ENCODE measurements at regions not wholly inside any gene's neighbourhood (a gene's known extent, or its start where the extent isn't known, plus 50 kb on each side); places are given as distances from the start of the nearest gene placed in this dataset.
"Not testable (repeated sequence)": the region's sequence is repeated elsewhere in the genome, so short reads cannot be mapped to it uniquely, and the experiment has no call there.

- H3K27me3 Mint-ChIP-seq, DNase-seq, H3K4me3 Mint-ChIP-seq, H3K9me3 Mint-ChIP-seq, H3K4me1 Mint-ChIP-seq, ATAC-seq, H3K27ac Mint-ChIP-seq: not testable (repeated sequence)
These were observed 847.4 kb upstream of the ZEB2 start for GRCh38 chr2:145367334-145367733.

- Mint-ChIP-seq H3K27me3 (peaks cover 8% of the 10 kb centered on the region), H3K27ac (no peak overlapping the region), H3K4me3 (no peak overlapping the region), H3K9me3 (no peaks in the 10 kb centered on the region), H3K4me1 (no peaks in the 10 kb centered on the region)
- DNase-seq (no peak), ATAC-seq (no peak)
These were observed 846.4 kb upstream of the ZEB2 start for GRCh38 chr2:145366341-145366740.

GRCh38 chr2:145360129-145360790 lies 840.3 kb upstream of the ZEB2 start:
- no peak for DNase-seq
- H3K4me1 Mint-ChIP-seq, result no peaks in the 10 kb centered on the region
- no peak for ATAC-seq

GRCh38 chr2:145359561-145359960 lies 839.6 kb upstream of the ZEB2 start:
- Mint-ChIP-seq H3K4me1 (no peaks in the 10 kb centered on the region), H3K9me3 (no peaks in the 10 kb centered on the region), H3K4me3 (no peak overlapping the region), H3K27me3 (no peaks in the 10 kb centered on the region), H3K27ac (no peak overlapping the region)
- ATAC-seq (no peak), DNase-seq (no peak)

More at GRCh38 chr2:145360129-145360790, 840.3 kb upstream of the ZEB2 start:
- H3K4me3 Mint-ChIP-seq, result no peak overlapping the region
- H3K27me3 Mint-ChIP-seq, result no peaks in the 10 kb centered on the region
- no peaks in the 10 kb centered on the region for H3K9me3 Mint-ChIP-seq
- H3K27ac Mint-ChIP-seq, result no peak overlapping the region

- Mint-ChIP-seq H3K27me3 (no peaks in the 10 kb centered on the region), H3K4me3 (no peak overlapping the region), H3K4me1 (no peaks in the 10 kb centered on the region), H3K27ac (no peak overlapping the region), H3K9me3 (no peaks in the 10 kb centered on the region)
- no peak for ATAC-seq
- DNase-seq, result no peak
These were observed 836.1 kb upstream of the ZEB2 start for GRCh38 chr2:145356056-145356455.

GRCh38 chr2:145352484-145352883 lies 832.6 kb upstream of the ZEB2 start:
- no peak for DNase-seq
- Mint-ChIP-seq H3K9me3 (no peaks in the 10 kb centered on the region), H3K4me3 (no peak overlapping the region), H3K4me1 (no peaks in the 10 kb centered on the region), H3K27me3 (peaks cover 8% of the 10 kb centered on the region), H3K27ac (no peak overlapping the region)
- ATAC-seq, result no peak

- Mint-ChIP-seq H3K4me1 (no peaks in the 10 kb centered on the region), H3K4me3 (no peak overlapping the region), H3K9me3 (no peaks in the 10 kb centered on the region), H3K27me3 (peaks cover 8% of the 10 kb centered on the region), H3K27ac (peak overlapping the region in 1 of 2 donors; percentile 22)
- DNase-seq, result no peak
- no peak for ATAC-seq
These were observed 832.0 kb upstream of the ZEB2 start for GRCh38 chr2:145351864-145352425.

GRCh38 chr2:145350011-145350410 lies 830.1 kb upstream of the ZEB2 start:
- no peak overlapping the region for H3K4me3 Mint-ChIP-seq
- H3K4me1 Mint-ChIP-seq, result no peaks in the 10 kb centered on the region
- no peaks in the 10 kb centered on the region for H3K9me3 Mint-ChIP-seq
- H3K27ac Mint-ChIP-seq, result no peak overlapping the region
- H3K27me3 Mint-ChIP-seq, result peaks cover 8% of the 10 kb centered on the region
- DNase-seq, result no peak
- ATAC-seq, result no peak

GRCh38 chr2:145344076-145344724 lies 824.3 kb upstream of the ZEB2 start:
- Mint-ChIP-seq H3K9me3 (peaks cover 14 to 16% of the 10 kb centered on the region in 2 donors), H3K4me3 (no peak overlapping the region), H3K27me3 (peaks cover 8% of the 10 kb centered on the region), H3K4me1 (no peaks in the 10 kb centered on the region), H3K27ac (no peak overlapping the region)
- DNase-seq (no peak), ATAC-seq (peak; percentile 37)

- H3K4me1 Mint-ChIP-seq, result no peaks in the 10 kb centered on the region
These were observed 823.4 kb upstream of the ZEB2 start for GRCh38 chr2:145343287-145343686.

GRCh38 chr2:145341536-145341935 lies 821.6 kb upstream of the ZEB2 start:
- DNase-seq (no peak), ATAC-seq (no peak)
- peaks cover 8% of the 10 kb centered on the region for H3K27me3 Mint-ChIP-seq
- H3K27ac Mint-ChIP-seq, result no peak overlapping the region
- H3K4me1 Mint-ChIP-seq, result no peaks in the 10 kb centered on the region
- no peak overlapping the region for H3K4me3 Mint-ChIP-seq
- H3K9me3 Mint-ChIP-seq, result peaks cover 14 to 16% of the 10 kb centered on the region in 2 donors

More at GRCh38 chr2:145343287-145343686, 823.4 kb upstream of the ZEB2 start:
- Mint-ChIP-seq H3K4me3 (no peak overlapping the region), H3K9me3 (peaks cover 14 to 16% of the 10 kb centered on the region in 2 donors), H3K27me3 (peaks cover 8% of the 10 kb centered on the region), H3K27ac (no peak overlapping the region)
- ATAC-seq (no peak), DNase-seq (no peak)

- Mint-ChIP-seq H3K27me3 (peaks cover 16% of the 10 kb centered on the region), H3K4me1 (no peaks in the 10 kb centered on the region), H3K27ac (no peak overlapping the region), H3K9me3 (peaks cover 14 to 16% of the 10 kb centered on the region in 2 donors), H3K4me3 (no peak overlapping the region)
- DNase-seq (no peak), ATAC-seq (no peak)
These were observed 819.7 kb upstream of the ZEB2 start for GRCh38 chr2:145339646-145340045.

GRCh38 chr2:145332210-145332898 lies 812.4 kb upstream of the ZEB2 start:
- no peak for DNase-seq
- ATAC-seq, result no peak
- no peak overlapping the region for H3K4me3 Mint-ChIP-seq
- H3K27ac Mint-ChIP-seq, result no peak overlapping the region
- H3K27me3 Mint-ChIP-seq, result peaks cover 19% of the 10 kb centered on the region
- no peaks in the 10 kb centered on the region for H3K4me1 Mint-ChIP-seq
- no peaks in the 10 kb centered on the region for H3K9me3 Mint-ChIP-seq

GRCh38 chr2:145329971-145330370 lies 810.1 kb upstream of the ZEB2 start:
- Mint-ChIP-seq H3K27me3 (peaks cover 10% of the 10 kb centered on the region), H3K4me1 (peaks cover 2% of the 10 kb centered on the region), H3K4me3 (no peak overlapping the region), H3K27ac (no peak overlapping the region), H3K9me3 (no peaks in the 10 kb centered on the region)
- ATAC-seq (no peak), DNase-seq (no peak)

- Mint-ChIP-seq H3K27me3 (peaks cover 15% of the 10 kb centered on the region), H3K4me1 (peaks cover 21% of the 10 kb centered on the region)
- no peak for ATAC-seq
These were observed 805.6 kb upstream of the ZEB2 start for GRCh38 chr2:145325485-145325884.

GRCh38 chr2:145324748-145325147 lies 804.8 kb upstream of the ZEB2 start:
- H3K27me3 Mint-ChIP-seq, result peaks cover 8% of the 10 kb centered on the region
- H3K4me1 Mint-ChIP-seq, result peaks cover 21% of the 10 kb centered on the region
- peak overlapping the region in 1 of 2 donors; percentile 2 for H3K4me3 Mint-ChIP-seq
- no peak overlapping the region for H3K27ac Mint-ChIP-seq
- ATAC-seq (peak; percentile 72), DNase-seq (peak in 1 of 2 donors; percentile 23)
- no peaks in the 10 kb centered on the region for H3K9me3 Mint-ChIP-seq

More at GRCh38 chr2:145325485-145325884, 805.6 kb upstream of the ZEB2 start:
- no peak for DNase-seq
- H3K27ac Mint-ChIP-seq, result no peak overlapping the region
- no peak overlapping the region for H3K4me3 Mint-ChIP-seq
- H3K9me3 Mint-ChIP-seq, result no peaks in the 10 kb centered on the region
